GM18870 (cell line): ENCODE measurements at regions not wholly inside any gene's neighbourhood (a gene's known extent, or its start where the extent isn't known, plus 50 kb on each side); places are given as distances from the start of the nearest gene placed in this dataset.

Experiments
- ATAC-seq: cut with Tn5 transposase; IDR thresholded peaks from one replicate; pipeline ENCODE4 v1.9.1; 2021; ENCODE audit warnings: moderate library complexity; ENCODE audit not compliant: unreplicated experiment

DNA sequence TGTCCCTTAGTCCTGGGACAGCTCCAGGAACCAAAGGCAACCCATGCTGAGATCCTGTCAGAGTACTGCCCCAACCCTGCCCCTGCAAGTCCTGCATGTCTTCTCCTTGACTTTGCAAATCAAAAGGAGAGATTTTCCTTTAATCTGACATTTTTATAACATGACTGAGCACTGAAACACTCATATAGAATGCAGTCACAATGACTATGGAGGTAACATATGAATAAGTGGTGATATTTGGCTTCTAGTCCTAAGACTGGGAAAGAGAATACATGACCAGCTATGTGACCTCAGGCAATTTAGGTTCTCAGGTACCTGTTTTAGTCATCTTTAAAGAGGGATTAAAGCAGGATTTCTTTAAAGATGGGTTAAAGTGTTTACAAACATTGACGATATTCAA is 941.6 kb upstream of the CDH8 start:
- ATAC-seq = no peak

DNA sequence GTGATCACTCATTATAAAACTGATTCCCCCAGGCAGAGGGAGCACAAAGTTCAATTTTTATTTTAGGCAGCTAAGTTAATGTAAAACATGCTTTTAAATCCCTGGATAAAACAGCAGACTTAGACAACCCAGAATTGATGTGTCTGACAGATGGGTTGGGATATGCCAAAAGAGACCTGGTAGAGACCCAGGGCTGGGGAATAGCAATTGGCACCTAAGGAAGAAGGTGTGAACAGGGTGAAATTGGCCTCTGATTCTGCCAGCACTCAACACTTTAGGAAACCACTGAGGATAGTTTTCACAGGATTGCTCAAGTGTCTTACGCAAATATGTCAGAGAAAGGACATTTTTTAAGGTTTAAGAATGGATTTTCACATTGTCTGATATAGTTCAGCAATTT is 938.2 kb upstream of the CDH8 start:
- no peak for ATAC-seq

DNA sequence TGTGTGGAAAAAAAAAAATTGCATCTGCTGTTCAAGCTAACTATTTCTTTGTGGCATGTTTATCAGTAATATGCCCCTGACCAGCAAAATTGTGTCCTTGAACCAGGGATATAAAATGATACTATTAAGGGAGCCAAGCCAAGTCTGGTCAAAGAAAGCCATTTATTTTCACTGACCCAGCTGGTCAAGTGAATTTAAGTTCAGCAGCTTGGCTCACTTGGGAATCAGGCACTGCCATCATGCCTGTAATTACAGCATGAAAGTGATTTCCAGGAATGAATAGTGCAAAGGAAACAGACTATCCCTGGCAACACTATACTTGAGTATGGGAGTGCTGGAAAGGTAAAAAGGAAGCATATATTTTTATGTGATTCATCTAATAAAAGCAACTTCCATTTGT is 934.6 kb upstream of the CDH8 start:
- ATAC-seq = no peak

DNA sequence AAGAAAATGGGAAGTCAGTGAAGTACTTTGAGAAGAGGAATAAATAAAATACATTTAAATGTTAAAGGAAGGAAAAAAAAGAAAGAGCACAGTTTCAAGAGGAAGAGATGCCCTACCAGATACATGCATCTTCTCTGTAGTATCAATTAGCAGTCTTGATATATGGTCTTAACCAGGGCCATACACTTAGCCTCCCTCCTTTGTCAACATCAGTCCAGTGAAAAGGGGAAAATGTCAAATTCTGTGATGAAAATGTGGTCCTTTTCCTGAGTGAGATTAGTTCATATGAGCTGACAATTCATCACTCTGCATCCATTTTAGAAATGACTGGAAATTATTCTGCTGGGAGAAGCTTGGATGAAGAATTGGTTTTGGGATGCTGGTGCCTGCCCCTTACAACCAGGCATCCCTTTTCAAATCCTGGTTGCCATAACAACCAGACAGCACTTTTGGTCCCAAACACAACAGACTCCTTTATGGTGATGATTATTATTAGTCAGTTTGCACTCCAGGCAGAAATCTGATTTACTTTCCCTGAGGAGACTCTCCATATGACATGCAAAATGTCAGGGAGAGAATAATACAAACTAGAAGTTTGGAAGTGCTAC is 933.6 kb upstream of the CDH8 start:
- no peak for ATAC-seq

DNA sequence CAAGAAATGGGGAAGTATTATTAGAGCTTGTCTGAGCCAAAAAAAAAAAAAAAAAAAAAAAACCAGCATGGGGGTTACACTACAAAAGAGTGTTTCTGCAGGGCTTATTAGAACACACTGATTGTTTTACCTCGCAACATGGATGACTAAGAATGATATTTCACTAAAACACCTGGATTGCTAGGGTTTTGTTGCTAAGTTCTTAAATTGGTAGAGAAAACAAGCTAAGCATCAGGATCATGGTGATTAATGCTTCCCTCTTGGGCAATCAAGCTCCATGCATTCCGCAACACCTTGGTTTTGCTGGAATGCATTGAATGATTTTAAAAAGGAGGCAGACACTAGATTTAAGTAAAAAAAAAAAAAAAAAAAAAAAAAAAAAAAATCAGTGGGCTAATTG is 931.4 kb upstream of the CDH8 start:
- ATAC-seq = no peak

DNA sequence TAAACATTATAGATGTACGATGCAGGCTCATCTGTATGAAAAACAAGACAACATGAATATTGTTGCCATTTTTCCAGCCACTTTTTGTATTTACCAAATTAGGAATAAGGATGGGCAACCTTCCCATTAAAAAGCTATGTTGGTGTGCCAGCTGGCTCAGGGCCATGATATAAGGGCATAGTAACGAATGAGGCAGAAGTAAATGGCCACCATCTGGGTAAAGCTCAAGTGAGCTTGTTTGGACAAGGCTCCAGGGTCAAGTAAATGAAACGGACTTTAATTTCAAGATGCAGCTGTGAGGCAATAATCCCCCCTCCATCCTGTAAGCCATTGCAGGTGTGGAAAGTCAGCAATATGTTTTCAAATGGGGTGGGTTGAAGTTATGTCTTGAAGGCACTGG is 930.9 kb upstream of the CDH8 start:
- no peak for ATAC-seq

DNA sequence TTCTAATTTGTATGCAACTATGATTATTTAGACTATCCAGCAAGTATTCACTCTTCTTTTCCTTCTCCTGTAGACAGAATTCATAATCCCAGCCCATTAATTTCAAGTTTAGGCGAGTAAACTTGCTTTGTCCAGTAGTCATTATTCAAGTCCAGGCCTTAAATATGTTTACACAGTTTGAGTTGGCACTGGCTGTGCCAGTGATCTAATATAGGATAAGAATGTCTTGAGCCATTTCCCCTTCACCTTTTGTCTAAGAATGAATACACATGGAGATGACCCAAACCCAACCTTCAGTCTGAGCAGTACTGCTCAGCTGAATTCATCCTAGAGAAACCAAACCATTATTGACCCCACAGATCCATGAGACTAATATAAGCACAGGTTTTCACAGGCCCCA is 930.4 kb upstream of the CDH8 start:
- ATAC-seq = no peak

DNA sequence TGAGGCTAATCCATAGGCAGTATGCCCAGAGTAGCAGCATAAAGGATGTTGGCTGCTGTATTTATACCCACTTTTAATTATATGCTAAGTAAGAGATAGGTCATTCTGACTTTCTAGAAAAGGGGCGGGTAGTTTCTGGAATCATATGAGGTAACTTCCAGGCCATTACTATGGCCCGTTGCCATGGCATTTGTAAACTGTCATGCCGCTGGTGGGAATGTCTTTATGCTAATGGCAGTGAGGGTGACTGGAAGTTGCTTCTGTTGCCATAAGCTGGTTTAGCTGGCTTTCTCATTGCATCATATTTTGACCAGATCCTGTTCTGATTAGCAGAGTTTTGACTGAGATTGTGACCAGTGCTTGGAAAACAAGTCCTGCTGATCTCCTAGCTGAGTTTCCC is 929.6 kb upstream of the CDH8 start:
- no peak for ATAC-seq

DNA sequence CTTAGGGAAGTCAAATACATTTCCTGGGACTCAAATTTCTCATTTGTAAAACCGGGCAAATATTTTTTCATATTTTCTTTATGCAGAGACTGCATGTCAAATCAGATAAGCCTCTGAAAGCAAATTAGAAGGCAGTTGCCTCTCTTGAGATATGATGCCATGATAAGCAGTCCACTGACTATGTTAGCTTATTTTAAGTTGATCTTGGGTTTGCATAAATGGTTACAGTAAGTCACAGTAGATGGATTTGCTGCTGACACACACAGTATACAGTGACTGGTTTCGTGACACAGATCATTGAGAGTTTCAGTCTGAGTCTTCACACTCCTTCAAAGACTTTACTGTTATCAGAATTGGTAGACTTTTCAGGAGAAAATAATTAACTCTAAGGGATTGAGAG is 927.6 kb upstream of the CDH8 start:
- ATAC-seq = no peak

DNA sequence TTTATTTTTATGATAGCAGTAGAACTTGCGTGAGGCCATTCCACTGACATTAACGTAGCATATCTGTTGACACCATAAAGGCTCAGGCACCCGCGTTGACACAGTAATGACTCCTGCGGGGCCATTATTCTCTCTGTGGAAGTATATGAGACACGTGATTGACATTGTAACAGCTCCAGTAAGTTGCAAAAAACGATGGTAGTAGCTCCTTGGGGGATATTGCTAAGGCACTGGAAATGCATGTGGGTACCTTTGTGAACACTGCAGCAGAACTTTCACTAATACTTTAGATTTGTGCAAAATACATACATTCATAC is 918.8 kb upstream of the CDH8 start:
- ATAC-seq = no peak

DNA sequence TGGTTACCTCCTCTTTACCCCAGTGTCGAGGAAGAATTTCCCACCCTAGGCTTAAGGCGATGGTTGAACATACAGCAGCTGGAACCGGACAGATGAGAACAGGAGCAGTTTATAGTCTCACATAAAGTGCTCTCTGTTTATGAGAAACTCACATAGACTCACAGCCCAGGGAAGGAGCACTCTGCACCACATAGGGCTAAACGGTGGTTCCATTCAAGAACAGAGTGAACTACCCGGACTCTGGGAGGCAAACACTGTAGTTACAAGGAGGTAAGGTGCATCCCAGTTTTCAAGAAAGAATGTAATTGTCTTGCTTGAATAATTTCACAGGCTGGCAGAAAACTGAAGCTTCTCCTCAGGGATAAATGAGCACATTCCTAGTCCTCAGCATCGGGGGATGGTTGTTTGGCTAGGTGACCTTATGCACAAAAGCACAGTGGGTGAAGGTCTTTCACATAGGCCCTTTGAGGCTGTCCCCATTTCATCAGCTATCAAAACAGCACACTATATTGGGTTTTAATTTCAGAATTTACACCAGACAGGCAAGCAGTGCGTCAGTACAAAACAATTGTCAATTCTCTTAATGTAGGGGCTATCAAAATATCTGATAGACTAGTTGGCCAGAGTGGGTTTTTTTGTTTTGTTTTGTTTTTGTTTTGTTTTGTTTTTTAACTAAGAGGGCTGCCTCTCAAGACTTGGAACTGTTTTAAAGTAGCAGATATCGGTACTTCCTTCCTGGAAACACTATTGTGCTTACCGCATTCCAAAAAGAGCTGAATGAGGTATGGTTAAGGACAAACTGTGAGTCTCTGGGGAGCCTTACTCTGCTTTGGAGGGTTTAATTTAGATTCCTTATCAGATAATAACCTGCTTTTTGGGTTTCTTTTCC is 918.1 kb upstream of the CDH8 start:
- no peak for ATAC-seq

DNA sequence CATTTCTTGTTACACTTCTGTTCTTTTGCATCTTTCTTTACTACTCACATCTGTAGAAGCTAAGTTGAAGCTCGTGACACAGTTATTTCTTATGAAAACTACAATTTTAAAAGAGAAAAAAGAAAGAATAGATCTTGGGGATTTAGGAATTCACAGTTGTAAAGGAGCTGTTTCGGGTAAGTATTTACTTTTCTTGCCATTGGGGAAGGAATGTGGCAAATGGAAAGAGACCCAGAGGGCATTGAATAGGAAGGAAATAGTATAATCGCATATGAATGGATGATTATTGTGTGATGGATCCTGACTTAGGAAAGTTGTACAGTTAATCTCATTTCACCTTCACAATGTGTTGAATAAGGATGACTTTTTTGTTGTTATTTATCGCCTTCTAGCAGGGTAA is 914.1 kb upstream of the CDH8 start:
- no peak for ATAC-seq

DNA sequence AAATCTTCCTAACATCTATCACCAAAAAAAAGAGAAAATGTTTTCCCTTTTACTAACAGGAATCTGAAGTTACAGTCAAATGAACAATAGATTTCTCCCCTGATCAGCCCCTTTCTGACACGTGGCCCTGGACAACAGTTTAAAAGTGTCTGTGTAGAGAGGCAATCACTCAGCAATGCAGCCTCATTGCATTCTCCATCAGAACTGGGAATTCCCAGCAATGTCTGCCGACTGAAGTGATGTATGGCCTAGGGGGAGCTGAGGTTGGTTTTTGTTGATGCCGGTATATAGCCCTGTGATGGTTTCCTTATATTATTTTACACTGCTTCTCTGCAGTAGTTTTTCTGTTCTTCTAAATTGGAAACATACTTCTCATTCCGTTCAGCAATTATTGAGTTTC is 904.3 kb upstream of the CDH8 start:
- no peak for ATAC-seq

DNA sequence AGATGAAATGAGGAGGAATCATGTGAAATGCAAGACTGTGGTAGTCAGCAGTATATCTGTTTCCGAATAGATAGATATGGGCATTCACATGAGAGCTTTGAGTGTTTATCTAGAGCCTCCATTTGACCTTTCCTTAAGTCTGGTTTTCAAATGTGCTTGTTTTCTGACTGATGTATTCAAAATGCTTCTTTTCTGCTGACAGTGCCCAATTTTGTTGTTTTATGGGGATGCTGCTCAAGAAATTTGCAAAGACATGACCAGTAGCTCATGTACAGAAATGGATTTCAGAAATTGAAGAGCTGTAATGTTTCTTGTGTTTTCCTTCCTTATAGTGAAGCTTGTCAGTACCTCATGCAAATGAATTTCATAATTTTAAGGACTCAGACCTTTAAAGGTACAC is 903.4 kb upstream of the CDH8 start:
- no peak for ATAC-seq

DNA sequence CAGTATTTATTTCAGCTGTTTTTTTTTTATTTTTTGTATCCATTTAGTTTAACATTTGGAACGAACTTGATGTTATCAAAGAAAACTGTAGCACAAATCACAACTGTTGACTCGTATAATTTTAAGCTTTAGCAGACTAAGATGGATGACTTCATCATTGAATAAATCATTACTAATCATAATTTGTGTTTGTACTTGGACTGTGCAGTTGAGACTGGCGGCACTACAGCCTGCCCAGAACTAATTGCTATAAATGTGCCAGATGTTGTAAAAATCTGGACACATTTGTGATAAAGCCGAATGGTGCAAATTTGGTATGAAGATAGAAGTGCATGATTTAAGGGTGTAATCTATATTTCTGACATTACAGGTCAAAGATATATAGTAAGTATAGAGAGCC is 897.7 kb upstream of the CDH8 start:
- no peak for ATAC-seq

DNA sequence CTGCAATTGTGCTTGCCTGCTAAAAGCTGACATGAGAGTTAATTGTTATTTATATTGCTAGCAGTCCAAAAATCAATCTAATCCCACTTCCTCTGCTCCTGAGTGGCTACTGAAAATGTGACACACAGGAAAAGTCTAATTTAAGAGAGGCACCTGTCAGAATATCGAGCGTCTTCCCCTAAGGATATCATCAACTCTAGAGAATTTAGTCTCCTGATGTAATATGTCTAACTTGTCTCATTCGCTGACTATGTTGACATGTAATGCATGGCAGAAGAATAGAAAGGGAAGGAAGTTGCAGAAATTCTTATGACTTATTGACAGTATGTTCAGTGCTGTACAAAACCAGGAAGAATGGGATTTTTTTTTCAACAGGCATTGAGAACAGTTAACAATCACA is 893.4 kb upstream of the CDH8 start:
- ATAC-seq = no peak

DNA sequence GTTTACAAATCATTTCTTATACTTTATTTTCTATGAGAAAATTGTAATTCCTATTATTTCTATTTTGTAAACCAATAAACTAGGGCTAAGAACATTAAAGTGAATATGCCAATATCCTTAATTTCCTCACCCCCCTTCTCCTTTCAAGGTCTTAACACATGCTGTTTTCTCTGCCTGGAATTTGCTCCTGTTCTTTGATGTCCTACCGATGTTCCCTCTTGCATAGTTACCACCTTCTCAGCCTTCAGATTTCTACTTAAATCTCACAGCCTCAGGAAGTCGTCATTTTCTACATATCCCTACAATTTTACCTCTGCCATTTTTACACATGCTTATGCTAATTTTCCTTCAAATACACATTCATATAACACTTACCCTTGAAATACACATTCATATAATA is 890.9 kb upstream of the CDH8 start:
- ATAC-seq = no peak

DNA sequence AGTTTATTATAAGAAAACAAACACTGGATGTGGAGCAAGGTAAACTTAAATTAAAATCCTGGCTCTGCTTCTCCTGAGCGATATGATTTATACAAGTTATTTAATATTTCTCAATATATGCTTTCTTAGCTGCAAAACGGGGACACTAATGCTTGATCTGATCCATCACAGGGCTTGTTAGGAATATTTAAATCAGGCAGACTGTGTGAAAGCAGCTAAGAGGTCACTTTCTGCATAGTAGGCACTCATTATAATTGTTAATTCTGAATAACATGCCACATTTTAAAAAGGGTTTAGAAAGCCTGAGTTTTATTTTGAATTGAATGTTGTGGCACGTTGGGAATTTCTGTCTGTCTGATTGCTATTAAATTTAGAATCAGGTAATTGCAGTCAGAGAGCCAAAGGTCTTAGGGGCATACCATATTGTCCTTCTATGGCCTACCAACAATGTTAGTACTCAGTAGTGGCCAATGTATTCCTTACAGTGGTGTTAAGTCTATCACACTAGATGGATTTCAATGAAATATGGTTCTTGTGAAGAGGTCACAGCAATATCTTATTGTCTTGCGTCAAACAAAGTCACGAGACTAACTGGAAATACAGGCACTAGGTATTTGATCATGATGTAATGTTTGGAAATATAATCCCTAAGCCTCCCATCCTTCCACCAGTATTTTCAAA is 890.0 kb upstream of the CDH8 start:
- no peak for ATAC-seq

DNA sequence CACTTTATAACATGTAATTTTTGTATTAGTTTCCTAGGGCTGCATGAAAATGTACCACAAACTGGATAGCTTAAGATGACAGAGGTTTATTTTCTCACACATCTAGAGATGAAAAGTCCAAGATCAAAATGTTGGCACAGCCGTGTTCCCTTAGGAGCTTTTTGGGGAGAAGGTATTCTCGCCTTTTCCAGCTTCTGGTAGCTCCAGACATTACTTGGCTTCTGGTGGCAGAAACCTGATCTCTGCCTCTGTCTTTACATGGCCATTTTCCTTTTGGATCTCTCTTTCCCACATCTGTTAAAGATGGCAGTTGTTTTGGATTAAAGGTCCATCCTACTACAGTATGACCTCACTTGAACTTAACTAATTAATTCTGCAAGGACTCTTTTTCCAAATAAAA is 885.7 kb upstream of the CDH8 start:
- no peak for ATAC-seq

DNA sequence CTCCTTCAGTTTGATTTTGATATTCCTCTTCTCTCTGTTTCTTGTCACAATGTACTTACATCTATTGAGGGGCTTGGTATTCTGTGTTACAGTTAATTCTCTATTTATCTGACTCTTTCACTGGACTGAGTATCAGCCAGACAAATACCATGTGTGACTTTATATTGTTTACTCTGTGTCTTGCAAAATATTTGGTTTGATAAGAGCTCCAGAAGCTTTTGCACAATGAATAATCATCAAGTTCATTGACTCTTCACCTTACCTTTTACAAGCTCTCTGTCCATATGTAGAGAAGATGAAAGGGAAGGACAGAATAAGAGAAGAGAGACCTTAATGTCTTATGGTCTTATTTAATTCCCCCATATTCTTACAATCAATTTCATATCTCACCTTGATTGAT is 877.7 kb upstream of the CDH8 start:
- ATAC-seq = no peak

DNA sequence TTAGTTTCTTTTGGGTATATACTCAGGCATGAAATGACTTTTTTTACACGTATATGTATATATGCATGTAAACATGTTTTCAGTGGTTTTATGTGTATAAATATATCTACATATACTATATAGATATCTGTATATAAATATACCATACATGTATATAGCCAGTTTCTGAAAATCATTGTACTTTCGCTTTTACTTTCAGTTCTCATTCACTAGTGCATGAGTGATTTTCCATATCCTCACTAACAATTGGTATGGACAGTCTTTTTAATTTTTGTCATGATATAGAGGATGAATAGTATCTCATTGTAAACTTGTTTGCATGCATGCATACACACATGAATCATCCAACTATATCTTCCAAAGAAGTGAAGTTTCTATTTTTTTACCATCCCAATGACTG is 877.1 kb upstream of the CDH8 start:
- no peak for ATAC-seq

DNA sequence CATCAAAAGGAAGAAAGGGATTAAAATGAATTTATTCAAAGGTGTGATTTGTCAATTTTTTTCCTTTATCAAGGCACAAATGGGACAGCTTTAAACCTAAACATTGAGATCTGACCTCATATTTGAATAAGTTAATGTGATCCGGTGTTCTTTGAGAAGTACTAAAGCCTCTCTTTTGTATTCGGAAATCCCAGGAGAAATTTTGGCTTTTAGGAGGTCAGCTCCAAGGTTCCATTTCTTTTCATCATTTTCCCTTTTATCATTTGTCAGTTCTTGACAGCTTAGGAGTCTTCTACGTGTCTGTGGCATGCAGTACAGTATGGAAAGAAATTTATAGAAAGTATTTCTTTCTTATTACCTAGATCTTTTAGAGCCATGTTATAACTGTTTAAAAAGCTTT is 873.4 kb upstream of the CDH8 start:
- no peak for ATAC-seq
